Cardiac muscle cell (in vitro differentiated cells and primary cell): ENCODE measurements at regions not wholly inside any gene's neighbourhood (a gene's known extent, or its start where the extent isn't known, plus 50 kb on each side); places are given as distances from the start of the nearest gene placed in this dataset.

Experiments used
- DNase-seq, 2 donors: peaks; one replicate each; pipeline versions ENCODE4 v3.0.0 to v3.0.0-alpha.2; 2010 to 2017; ENCODE audit warnings: low read depth in 1 of 2, low spot score in 1 of 2
- H3K27ac ChIP-seq: fragments of 200-600 bp; sonication (generic); 2 replicates; pipeline ENCODE4 v1.5.1; 2016
- H3K27me3 ChIP-seq: fragments of 200-600 bp; sonication (generic); 2 replicates; pipeline ENCODE4 v1.6.0; 2016; ENCODE audit warnings: control low read depth
- H3K36me3 ChIP-seq: fragments of 200-600 bp; sonication (generic); 2 replicates; pipeline ENCODE4 v1.5.1; 2016; ENCODE audit warnings: control low read depth
- H3K4me1 ChIP-seq: fragments of 200-600 bp; sonication (generic); 2 replicates; pipeline ENCODE4 v1.8.1; 2017; ENCODE audit warnings: low read depth, mild to moderate bottlenecking, mixed run types
- H3K4me3 ChIP-seq: fragments of 200-600 bp; sonication (generic); 2 replicates; pipeline ENCODE4 v1.5.1; 2016; ENCODE audit warnings: mild to moderate bottlenecking
- H3K9me3 ChIP-seq: fragments of 200-600 bp; sonication (generic); 2 replicates; pipeline ENCODE4 v1.5.1; 2017; ENCODE audit warnings: low read depth, mild to moderate bottlenecking, control low read depth
- CTCF ChIP-seq: IDR thresholded peaks from 2 replicates; pipeline ENCODE4 v1.5.1; 2012; ENCODE audit warnings: low read depth, mild to moderate bottlenecking, low read length

GRCh38 chr12:90080616-90081015 is 372.0 kb upstream of the ATP2B1 start:
- TF ChIP-seq CTCF, result no peak
- Histone ChIP-seq H3K9me3 (no peaks in the 10 kb centered on the region), H3K36me3 (no peaks in the 10 kb centered on the region), H3K4me1 (no peaks in the 10 kb centered on the region), H3K27ac (no peak overlapping the region), H3K27me3 (peaks cover 97% of the 10 kb centered on the region), H3K4me3 (no peak overlapping the region)
- no peak for DNase-seq

GRCh38 chr12:90079529-90080210 is 371.0 kb upstream of the ATP2B1 start:
- no peaks in the 10 kb centered on the region for H3K9me3 ChIP-seq
- peaks cover 97% of the 10 kb centered on the region for H3K27me3 ChIP-seq
- H3K4me1 ChIP-seq, result no peaks in the 10 kb centered on the region
- H3K27ac ChIP-seq, result no peak overlapping the region
- no peaks in the 10 kb centered on the region for H3K36me3 ChIP-seq
- TF ChIP-seq CTCF, result no peak
- H3K4me3 ChIP-seq, result no peak overlapping the region
- no peak for DNase-seq

GRCh38 chr12:90078344-90078743 is 369.7 kb upstream of the ATP2B1 start:
- no peak for DNase-seq
- Histone ChIP-seq H3K36me3 (no peaks in the 10 kb centered on the region), H3K27me3 (peaks cover 95% of the 10 kb centered on the region)

GRCh38 chr12:90077756-90078155 is 369.1 kb upstream of the ATP2B1 start:
- H3K4me1 ChIP-seq, result no peaks in the 10 kb centered on the region
- DNase-seq, result no peak
- no peak overlapping the region for H3K27ac ChIP-seq
- H3K27me3 ChIP-seq, result peaks cover 95% of the 10 kb centered on the region
- no peak overlapping the region for H3K4me3 ChIP-seq
- no peaks in the 10 kb centered on the region for H3K9me3 ChIP-seq
- TF ChIP-seq CTCF, result no peak
- no peaks in the 10 kb centered on the region for H3K36me3 ChIP-seq

More at GRCh38 chr12:90078344-90078743, 369.7 kb upstream of the ATP2B1 start:
- Histone ChIP-seq H3K27ac (no peak overlapping the region), H3K9me3 (no peaks in the 10 kb centered on the region), H3K4me3 (no peak overlapping the region), H3K4me1 (no peaks in the 10 kb centered on the region)
- no peak for TF ChIP-seq CTCF

- H3K4me3 ChIP-seq, result no peak overlapping the region
- peaks cover 95% of the 10 kb centered on the region for H3K27me3 ChIP-seq
- H3K9me3 ChIP-seq, result no peaks in the 10 kb centered on the region
- peak in 1 of 2 donors; percentile 67 for DNase-seq
- H3K4me1 ChIP-seq, result no peaks in the 10 kb centered on the region
- no peak for TF ChIP-seq CTCF
- H3K27ac ChIP-seq, result no peak overlapping the region
- H3K36me3 ChIP-seq, result no peaks in the 10 kb centered on the region
Observed at GRCh38 chr12:90076851-90077319, 368.2 kb upstream of the ATP2B1 start.
